ENCODE measurements at regions not wholly inside any gene's neighbourhood (a gene's known extent, or its start where the extent isn't known, plus 50 kb on each side); places are given as distances from the start of the nearest gene placed in this dataset.
"Not testable (repeated sequence)": the region's sequence is repeated elsewhere in the genome, so short reads cannot be mapped to it uniquely, and the experiment has no call there.

- H4K20me1 ChIP-seq (ENCODE audit: control insufficient read depth, extremely low read depth, insufficient read depth, low read length) = no peaks in the 10 kb centered on the region
- DNase-seq (ENCODE audit: low read depth in 2 of 2) = no peak
- H2AFZ ChIP-seq (ENCODE audit: low read length) = no peak overlapping the region
- no peak overlapping the region for H3K4me2 ChIP-seq (ENCODE audit: extremely low read depth, insufficient read depth, low read length)
- H3K9ac ChIP-seq (ENCODE audit: insufficient read depth, low read length) = no peak overlapping the region
- H3K9me3 ChIP-seq (ENCODE audit: control insufficient read depth, insufficient read depth, low read depth, low read length) = no peaks in the 10 kb centered on the region
- H3K79me2 ChIP-seq (ENCODE audit: control insufficient read depth, insufficient read depth, low read length) = no peaks in the 10 kb centered on the region
- TF ChIP-seq CTCF (conservative IDR thresholded peaks at IDR 0.05 in 1 of 2, IDR thresholded peaks at IDR 0.05 in 1 of 2; ENCODE audit: low read depth in 1 of 2, low read length in 2 of 2) (no peak), EZH2 (IDR thresholded peaks at IDR 0.05; ENCODE audit: low read length, missing control alignments) (no peak)
- no peak overlapping the region for H3K4me3 ChIP-seq (replicated peaks in 1 of 4; ENCODE audit: control extremely low read depth in 1 of 4, insufficient read depth in 1 of 4, low read depth in 3 of 4, low read length in 4 of 4)
- H3K27ac ChIP-seq (ENCODE audit: insufficient read depth, low read length) = no peak overlapping the region
- peaks cover 3% of the 10 kb centered on the region for H3K27me3 ChIP-seq (ENCODE audit: control insufficient read depth, insufficient read depth, low read length)
- no peaks in the 10 kb centered on the region for H3K36me3 ChIP-seq (ENCODE audit: control insufficient read depth, insufficient read depth, low read length)
- H3K4me1 ChIP-seq (ENCODE audit: control insufficient read depth, extremely low read depth, insufficient read depth, low read length) = peaks cover 2% of the 10 kb centered on the region
These were observed 88.2 kb upstream of the THUMPD2 start for GRCh38 chr2:39867268-39867667.

GRCh38 chr2:39865751-39866150 is 86.7 kb upstream of the THUMPD2 start:
- no peak for TF ChIP-seq CTCF (conservative IDR thresholded peaks at IDR 0.05 in 1 of 2, IDR thresholded peaks at IDR 0.05 in 1 of 2; ENCODE audit: low read depth in 1 of 2, low read length in 2 of 2)
- no peak for TF ChIP-seq EZH2 (IDR thresholded peaks at IDR 0.05; ENCODE audit: low read length, missing control alignments)

GRCh38 chr2:39863672-39864071 is 84.6 kb upstream of the THUMPD2 start:
- not testable (repeated sequence) for H3K9ac ChIP-seq (ENCODE audit: insufficient read depth, low read length); H3K4me1 ChIP-seq (ENCODE audit: control insufficient read depth, extremely low read depth, insufficient read depth, low read length); H3K79me2 ChIP-seq (ENCODE audit: control insufficient read depth, insufficient read depth, low read length); H3K27ac ChIP-seq (ENCODE audit: insufficient read depth, low read length); H4K20me1 ChIP-seq (ENCODE audit: control insufficient read depth, extremely low read depth, insufficient read depth, low read length); H3K9me3 ChIP-seq (ENCODE audit: control insufficient read depth, insufficient read depth, low read depth, low read length); H3K4me2 ChIP-seq (ENCODE audit: extremely low read depth, insufficient read depth, low read length); DNase-seq (ENCODE audit: low read depth in 2 of 2); H2AFZ ChIP-seq (ENCODE audit: low read length); H3K4me3 ChIP-seq (replicated peaks in 1 of 4; ENCODE audit: control extremely low read depth in 1 of 4, insufficient read depth in 1 of 4, low read depth in 3 of 4, low read length in 4 of 4); H3K36me3 ChIP-seq (ENCODE audit: control insufficient read depth, insufficient read depth, low read length); H3K27me3 ChIP-seq (ENCODE audit: control insufficient read depth, insufficient read depth, low read length)

More at GRCh38 chr2:39865751-39866150, 86.7 kb upstream of the THUMPD2 start:
- Histone ChIP-seq H2AFZ (ENCODE audit: low read length) (no peak overlapping the region), H4K20me1 (ENCODE audit: control insufficient read depth, extremely low read depth, insufficient read depth, low read length) (no peaks in the 10 kb centered on the region), H3K9ac (ENCODE audit: insufficient read depth, low read length) (no peak overlapping the region), H3K36me3 (ENCODE audit: control insufficient read depth, insufficient read depth, low read length) (no peaks in the 10 kb centered on the region), H3K79me2 (ENCODE audit: control insufficient read depth, insufficient read depth, low read length) (no peaks in the 10 kb centered on the region), H3K27me3 (ENCODE audit: control insufficient read depth, insufficient read depth, low read length) (peaks cover 3% of the 10 kb centered on the region), H3K4me1 (ENCODE audit: control insufficient read depth, extremely low read depth, insufficient read depth, low read length) (no peaks in the 10 kb centered on the region), H3K4me3 (replicated peaks in 1 of 4; ENCODE audit: control extremely low read depth in 1 of 4, insufficient read depth in 1 of 4, low read depth in 3 of 4, low read length in 4 of 4) (no peak overlapping the region), H3K27ac (ENCODE audit: insufficient read depth, low read length) (no peak overlapping the region), H3K9me3 (ENCODE audit: control insufficient read depth, insufficient read depth, low read depth, low read length) (no peaks in the 10 kb centered on the region), H3K4me2 (ENCODE audit: extremely low read depth, insufficient read depth, low read length) (no peak overlapping the region)
- no peak for DNase-seq (ENCODE audit: low read depth in 2 of 2)

Data from fibroblast of lung (primary cell).